SU-DHL-6 (cell line): ENCODE measurements at regions not wholly inside any gene's neighbourhood (a gene's known extent, or its start where the extent isn't known, plus 50 kb on each side); places are given as distances from the start of the nearest gene placed in this dataset.

Experiments
- H2AFZ ChIP-seq: fragments of 200-600 bp; sonication (generic); 2 replicates; pipeline ENCODE4 v1.6.1; 2014; ENCODE audit warnings: low read depth, mild to moderate bottlenecking, moderate library complexity, mixed read lengths, antibody characterized with exemption, low read length; ENCODE audit not compliant: severe bottlenecking
- H3F3A ChIP-seq: fragments of 200-600 bp; shearing (Covaris generic); 2 replicates; pipeline ENCODE4 v1.6.0; 2016; ENCODE audit warnings: antibody characterized with exemption, mild to moderate bottlenecking; ENCODE audit not compliant: insufficient read depth
- H3K27ac ChIP-seq: fragments of 200-600 bp; sonication (generic); 2 replicates; pipeline ENCODE4 v1.5.1; 2016; ENCODE audit warnings: low read depth, mild to moderate bottlenecking, low read length, moderate library complexity, mixed read lengths
- H3K27me3 ChIP-seq: fragments of 200-600 bp; sonication (generic), shearing (Covaris generic); 2 replicates; pipeline ENCODE4 v1.6.0; 2014; ENCODE audit warnings: mild to moderate bottlenecking, low read length
- H3K36me3 ChIP-seq: fragments of 200-600 bp; sonication (generic); 2 replicates; pipeline ENCODE4 v1.6.1; 2014; ENCODE audit warnings: mild to moderate bottlenecking, low read length, mixed read lengths
- H3K4me2 ChIP-seq: fragments of 300-600, 200-600 bp; shearing (Covaris generic), sonication (generic); 2 replicates; pipeline ENCODE4 v1.6.0; 2014; ENCODE audit warnings: low read length, low read depth, mild to moderate bottlenecking; ENCODE audit not compliant: poor library complexity, severe bottlenecking
- H3K4me3 ChIP-seq: fragments of 200-600 bp; sonication (generic); 2 replicates; pipeline ENCODE4 v1.5.1; 2014; ENCODE audit warnings: antibody characterized with exemption, low read length, mild to moderate bottlenecking, mixed read lengths; ENCODE audit not compliant: insufficient read depth, poor library complexity, severe bottlenecking
- H3K79me2 ChIP-seq: fragments of 200-600 bp; sonication (generic); 2 replicates; pipeline ENCODE4 v1.6.1; 2014; ENCODE audit warnings: mild to moderate bottlenecking, low read length, moderate library complexity; ENCODE audit not compliant: insufficient read depth
- H3K9ac ChIP-seq: fragments of 200-600 bp; sonication (generic); 2 replicates; pipeline ENCODE4 v1.7.0; 2014; ENCODE audit warnings: mild to moderate bottlenecking, low read length
- H3K9me2 ChIP-seq: fragments of 200-600 bp; sonication (generic); replicated peaks from 2 replicates; pipeline ENCODE4 v1.6.1; 2014; ENCODE audit warnings: low read length; ENCODE audit not compliant: insufficient read depth
- H3K9me3 ChIP-seq: fragments of 200-600 bp; sonication (generic); 2 replicates; pipeline ENCODE4 v1.6.1; 2014; ENCODE audit warnings: low read length, mixed read lengths; ENCODE audit not compliant: insufficient read depth
- H4K20me1 ChIP-seq: fragments of 200-600 bp; sonication (generic); 2 replicates; pipeline ENCODE4 v1.6.1; 2014; ENCODE audit warnings: low read depth, mild to moderate bottlenecking, antibody characterized with exemption, low read length, moderate library complexity, mixed read lengths
- EZH2phosphoT487 ChIP-seq: fragments of 200-600 bp; sonication (generic), shearing (Covaris generic); conservative IDR thresholded peaks from 2 replicates; pipeline ENCODE4 v1.6.1; 2018; ENCODE audit warnings: mild to moderate bottlenecking, antibody characterized with exemption, low read length, moderate library complexity, mixed read lengths
- TF ChIP-seq, protein P1 (sequence below): fragments of 200-600 bp; sonication (generic); IDR thresholded peaks from one replicate; pipeline ENCODE4 v1.5.1; 2017; ENCODE audit warnings: antibody characterized with exemption, mild to moderate bottlenecking, low read length, moderate library complexity; ENCODE audit not compliant: insufficient read depth, poor library complexity, severe bottlenecking

DNA sequence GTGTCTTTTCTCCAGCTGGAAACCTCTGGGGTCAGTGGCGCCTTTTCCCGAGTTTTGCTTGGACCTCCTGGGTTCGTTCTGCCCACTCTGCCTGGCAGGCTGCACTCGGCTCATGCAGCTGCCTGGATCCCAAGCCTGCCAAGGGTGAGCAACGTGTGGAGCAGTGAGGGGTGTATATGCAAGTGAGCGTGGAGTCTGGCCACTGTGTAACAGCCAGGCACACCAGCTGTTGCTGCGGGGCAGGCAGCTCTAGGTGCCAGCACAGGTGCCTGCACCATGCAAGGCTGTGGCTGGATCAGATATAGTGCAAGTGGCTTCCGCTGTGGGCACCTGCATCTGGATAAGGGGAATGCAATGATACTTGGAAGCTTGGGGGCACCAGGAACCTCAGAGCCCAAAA lies 699.4 kb downstream of the SLITRK1 start:
- Histone ChIP-seq H3K4me2 (no peak overlapping the region), H3K9me3 (no peaks in the 10 kb centered on the region; the same call in 1 of the 2 replicates), H3K79me2 (no peaks in the 10 kb centered on the region), H3K4me3 (no peak overlapping the region), H2AFZ (no peak overlapping the region), H4K20me1 (no peaks in the 10 kb centered on the region), H3K27ac (no peak overlapping the region), H3K9ac (no peak overlapping the region), H3K27me3 (no peaks in the 10 kb centered on the region), H3F3A (no peaks in the 10 kb centered on the region), H3K9me2 (no peaks in the 10 kb centered on the region), H3K36me3 (no peaks in the 10 kb centered on the region)
- no peak for TF ChIP-seq EZH2phosphoT487
- TF ChIP-seq, protein P1, sequence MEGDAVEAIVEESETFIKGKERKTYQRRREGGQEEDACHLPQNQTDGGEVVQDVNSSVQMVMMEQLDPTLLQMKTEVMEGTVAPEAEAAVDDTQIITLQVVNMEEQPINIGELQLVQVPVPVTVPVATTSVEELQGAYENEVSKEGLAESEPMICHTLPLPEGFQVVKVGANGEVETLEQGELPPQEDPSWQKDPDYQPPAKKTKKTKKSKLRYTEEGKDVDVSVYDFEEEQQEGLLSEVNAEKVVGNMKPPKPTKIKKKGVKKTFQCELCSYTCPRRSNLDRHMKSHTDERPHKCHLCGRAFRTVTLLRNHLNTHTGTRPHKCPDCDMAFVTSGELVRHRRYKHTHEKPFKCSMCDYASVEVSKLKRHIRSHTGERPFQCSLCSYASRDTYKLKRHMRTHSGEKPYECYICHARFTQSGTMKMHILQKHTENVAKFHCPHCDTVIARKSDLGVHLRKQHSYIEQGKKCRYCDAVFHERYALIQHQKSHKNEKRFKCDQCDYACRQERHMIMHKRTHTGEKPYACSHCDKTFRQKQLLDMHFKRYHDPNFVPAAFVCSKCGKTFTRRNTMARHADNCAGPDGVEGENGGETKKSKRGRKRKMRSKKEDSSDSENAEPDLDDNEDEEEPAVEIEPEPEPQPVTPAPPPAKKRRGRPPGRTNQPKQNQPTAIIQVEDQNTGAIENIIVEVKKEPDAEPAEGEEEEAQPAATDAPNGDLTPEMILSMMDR: no peak

GRCh38 chr13:83178008-83178407 lies 704.3 kb downstream of the SLITRK1 start:
- no peak overlapping the region for H3K4me2 ChIP-seq
- no peak overlapping the region for H2AFZ ChIP-seq
- H3F3A ChIP-seq: no peaks in the 10 kb centered on the region
- no peaks in the 10 kb centered on the region for H3K36me3 ChIP-seq
- no peaks in the 10 kb centered on the region for H3K9me2 ChIP-seq
- no peaks in the 10 kb centered on the region for H3K79me2 ChIP-seq
- H3K4me3 ChIP-seq: no peak overlapping the region
- no peak overlapping the region for H3K27ac ChIP-seq
- no peaks in the 10 kb centered on the region for H4K20me1 ChIP-seq
- H3K9ac ChIP-seq: no peak overlapping the region
- no peaks in the 10 kb centered on the region for H3K9me3 ChIP-seq
- no peaks in the 10 kb centered on the region for H3K27me3 ChIP-seq
- no peak for TF ChIP-seq EZH2phosphoT487
- TF ChIP-seq, protein P1: no peak

GRCh38 chr13:83168590-83168989 lies 713.7 kb downstream of the SLITRK1 start:
- Histone ChIP-seq H3K9me2 (no peaks in the 10 kb centered on the region), H3K4me3 (no peak overlapping the region), H2AFZ (no peak overlapping the region), H3K36me3 (no peaks in the 10 kb centered on the region), H4K20me1 (no peaks in the 10 kb centered on the region), H3K79me2 (no peaks in the 10 kb centered on the region), H3F3A (no peaks in the 10 kb centered on the region), H3K9ac (no peak overlapping the region), H3K27ac (no peak overlapping the region), H3K4me2 (no peak overlapping the region), H3K9me3 (no peaks in the 10 kb centered on the region), H3K27me3 (no peaks in the 10 kb centered on the region)
- TF ChIP-seq, protein P1: no peak
- TF ChIP-seq EZH2phosphoT487: no peak
